ENCODE measurements at regions not wholly inside any gene's neighbourhood (a gene's known extent, or its start where the extent isn't known, plus 50 kb on each side); places are given as distances from the start of the nearest gene placed in this dataset.

GRCh38 chr3:82011336-82011735 is 249.9 kb upstream of the GBE1 start:
- TF ChIP-seq FOXP2 (optimal IDR thresholded peaks at IDR 0.05; ENCODE audit: borderline replicate concordance, extremely low read depth, extremely low read length, insufficient read depth) (no peak), TAF1 (IDR thresholded peaks at IDR 0.05; ENCODE audit: borderline replicate concordance, insufficient read depth, low read length) (no peak)

GRCh38 chr3:82005266-82005665 is 243.8 kb upstream of the GBE1 start:
- TF ChIP-seq FOXP2 (optimal IDR thresholded peaks at IDR 0.05; ENCODE audit: borderline replicate concordance, extremely low read depth, extremely low read length, insufficient read depth) (no peak), REST (IDR thresholded peaks at IDR 0.05; ENCODE audit: insufficient read depth in 1 of 2, low read depth in 2 of 2, low read length in 2 of 2) (no peak)

GRCh38 chr3:82004266-82004665 is 242.8 kb upstream of the GBE1 start:
- no peak for TF ChIP-seq POLR2AphosphoS5 (IDR thresholded peaks at IDR 0.05; ENCODE audit: low read depth, low read length)
- no peak for TF ChIP-seq FOXP2 (optimal IDR thresholded peaks at IDR 0.05; ENCODE audit: borderline replicate concordance, extremely low read depth, extremely low read length, insufficient read depth)
- TF ChIP-seq REST (IDR thresholded peaks at IDR 0.05; ENCODE audit: insufficient read depth in 1 of 2, low read depth in 2 of 2, low read length in 2 of 2): no peak
- no peak for TF ChIP-seq SIN3A (IDR thresholded peaks at IDR 0.05; ENCODE audit: borderline replicate concordance, insufficient read depth, low read length)
- TF ChIP-seq TAF1 (IDR thresholded peaks at IDR 0.05; ENCODE audit: borderline replicate concordance, insufficient read depth, low read length): no peak

GRCh38 chr3:82002986-82003642 is 241.7 kb upstream of the GBE1 start:
- TF ChIP-seq REST (IDR thresholded peaks at IDR 0.05; ENCODE audit: insufficient read depth in 1 of 2, low read depth in 2 of 2, low read length in 2 of 2) (no peak), TAF1 (IDR thresholded peaks at IDR 0.05; ENCODE audit: borderline replicate concordance, insufficient read depth, low read length) (no peak)

- TF ChIP-seq TAF1 (IDR thresholded peaks at IDR 0.05; ENCODE audit: borderline replicate concordance, insufficient read depth, low read length) (no peak), POLR2AphosphoS5 (IDR thresholded peaks at IDR 0.05; ENCODE audit: low read depth, low read length) (no peak), FOXP2 (optimal IDR thresholded peaks at IDR 0.05; ENCODE audit: borderline replicate concordance, extremely low read depth, extremely low read length, insufficient read depth) (no peak), SIN3A (IDR thresholded peaks at IDR 0.05; ENCODE audit: borderline replicate concordance, insufficient read depth, low read length) (no peak), REST (IDR thresholded peaks at IDR 0.05; ENCODE audit: insufficient read depth in 1 of 2, low read depth in 2 of 2, low read length in 2 of 2) (no peak)
Observed at GRCh38 chr3:82002491-82002890, 241.0 kb upstream of the GBE1 start.
